HEK293 (cell line): ENCODE measurements at regions not wholly inside any gene's neighbourhood (a gene's known extent, or its start where the extent isn't known, plus 50 kb on each side); places are given as distances from the start of the nearest gene placed in this dataset.

Experiments used
- CTCF ChIA-PET: fragments of 350-600 bp; formaldehyde crosslinking; extraction: SDS; loops from one replicate; lab custom pipeline; 2021; ENCODE audit warnings: antibody characterized with exemption; lab: Yijun Ruan, JAX
- POLR2A ChIA-PET: fragments of 300-600 bp; formaldehyde crosslinking; extraction: SDS; loops from one replicate; lab custom pipeline; 2020; ENCODE audit warnings: antibody characterized with exemption, inconsistent platforms; lab: Yijun Ruan, JAX
- H3K27ac ChIP-seq: fragments of 200-500 bp; sonication (Bioruptor generic); 2 replicates; pipeline ENCODE4 v1.5.1; 2014; ENCODE audit warnings: low read depth, low read length, control low read depth, inconsistent platforms; ENCODE audit errors: extremely low read depth
- H3K36me3 ChIP-seq, 2 experiments: fragments of 200-500 bp in 1 of 2; sonication (Bioruptor generic) in 1 of 2; 1 replicate in 1 of 2; 2 replicates in 1 of 2; pipeline ENCODE4 v1.5.1; 2014 to 2017; ENCODE audit warnings: inconsistent platforms in 2 of 2, low read length in 2 of 2; ENCODE audit not compliant: control insufficient read depth in 2 of 2, insufficient read depth in 1 of 2
- H3K4me1 ChIP-seq: fragments of 200-500 bp; sonication (Bioruptor generic); 2 replicates; pipeline ENCODE4 v1.5.1; 2014; ENCODE audit warnings: mild to moderate bottlenecking, low read length, inconsistent platforms; ENCODE audit not compliant: control insufficient read depth, insufficient read depth
- H3K4me3 ChIP-seq: 2 replicates; pipeline ENCODE4 v1.5.1; 2011; ENCODE audit warnings: low read depth, mild to moderate bottlenecking, control low read depth, low read length, moderate library complexity
- H3K9me3 ChIP-seq: fragments of 200-500 bp; sonication (Bioruptor generic); 2 replicates; pipeline ENCODE4 v1.5.1; 2014; ENCODE audit warnings: low read depth, low read length, inconsistent platforms; ENCODE audit not compliant: control insufficient read depth, insufficient read depth
- BCL6B ChIP-seq: fragments of 450-650 bp; formaldehyde crosslinking; IDR thresholded peaks from 2 replicates; pipeline ENCODE4 v1.5.1; 2017; ENCODE audit warnings: missing biosample characterization, missing genetic modification characterization
- GFI1B ChIP-seq: fragments of 450-650 bp; formaldehyde crosslinking; IDR thresholded peaks from 2 replicates; pipeline ENCODE4 v1.5.1; 2016; ENCODE audit warnings: missing biosample characterization, missing genetic modification characterization
- GLI4 ChIP-seq: fragments of 450-650 bp; formaldehyde crosslinking; IDR thresholded peaks from 2 replicates; pipeline ENCODE4 v1.5.1; 2016; ENCODE audit warnings: missing biosample characterization, missing genetic modification characterization
- REPIN1 ChIP-seq: fragments of 450-650 bp; formaldehyde crosslinking; IDR thresholded peaks from 2 replicates; pipeline ENCODE4 v1.5.1; 2017; ENCODE audit warnings: missing biosample characterization, missing genetic modification characterization, low read depth
- SCRT2 ChIP-seq: fragments of 450-650 bp; formaldehyde crosslinking; IDR thresholded peaks from 2 replicates; pipeline ENCODE4 v1.5.1; 2016; ENCODE audit warnings: missing biosample characterization, missing genetic modification characterization
- SETDB1 ChIP-seq: IDR thresholded peaks from one replicate; pipeline ENCODE4 v1.6.1; 2017; ENCODE audit warnings: mild to moderate bottlenecking, low read length, moderate library complexity, mixed read lengths; ENCODE audit not compliant: insufficient read length
- SP7 ChIP-seq: fragments of 450-650 bp; formaldehyde crosslinking; IDR thresholded peaks from 2 replicates; pipeline ENCODE4 v1.5.1; 2016; ENCODE audit warnings: missing biosample characterization, missing genetic modification characterization
- ZBTB44 ChIP-seq: fragments of 450-650 bp; IDR thresholded peaks from 2 replicates; pipeline ENCODE4 v1.5.1; 2018; ENCODE audit warnings: missing biosample characterization, mild to moderate bottlenecking, missing genetic modification characterization
- ZBTB8A ChIP-seq: fragments of 450-650 bp; formaldehyde crosslinking; IDR thresholded peaks from 2 replicates; pipeline ENCODE4 v1.5.1; 2016; ENCODE audit warnings: missing biosample characterization, missing genetic modification characterization
- ZNF114 ChIP-seq: fragments of 450-650 bp; formaldehyde crosslinking; IDR thresholded peaks from 2 replicates; pipeline ENCODE4 v1.5.0; 2017; ENCODE audit warnings: missing biosample characterization, missing genetic modification characterization
- ZNF132 ChIP-seq: fragments of 450-650 bp; formaldehyde crosslinking; IDR thresholded peaks from 2 replicates; pipeline ENCODE4 v1.5.1; 2017; ENCODE audit warnings: missing biosample characterization, missing genetic modification characterization, borderline replicate concordance
- ZNF148 ChIP-seq: fragments of 450-650 bp; formaldehyde crosslinking; IDR thresholded peaks from 2 replicates; pipeline ENCODE4 v1.5.0; 2017; ENCODE audit warnings: missing biosample characterization, missing genetic modification characterization, borderline replicate concordance
- ZNF169 ChIP-seq: fragments of 450-650 bp; formaldehyde crosslinking; IDR thresholded peaks from 2 replicates; pipeline ENCODE4 v1.5.1; 2016; ENCODE audit warnings: missing biosample characterization, missing genetic modification characterization
- ZNF24 ChIP-seq: fragments of 450-650 bp; formaldehyde crosslinking; IDR thresholded peaks from 2 replicates; pipeline ENCODE4 v1.5.1; 2016; ENCODE audit warnings: missing biosample characterization, missing genetic modification characterization
- ZNF266 ChIP-seq: fragments of 450-650 bp; formaldehyde crosslinking; IDR thresholded peaks from 2 replicates; pipeline ENCODE4 v1.5.1; 2016; ENCODE audit warnings: missing biosample characterization, missing genetic modification characterization, low read depth
- ZNF274 ChIP-seq, 2 experiments: fragments of 200-500 bp in 1 of 2; fragments of 450-650 bp in 1 of 2; sonication (Bioruptor generic) in 1 of 2; formaldehyde crosslinking in 1 of 2; IDR thresholded peaks; 2 replicates each; pipeline versions ENCODE4 v1.5.1 to v1.6.1; 2014 to 2016; ENCODE audit warnings: borderline replicate concordance in 1 of 2, inconsistent platforms in 1 of 2, low read length in 1 of 2, missing biosample characterization in 1 of 2, missing genetic modification characterization in 1 of 2
- ZNF423 ChIP-seq: fragments of 450-650 bp; formaldehyde crosslinking; IDR thresholded peaks from 2 replicates; pipeline ENCODE4 v1.5.1; 2016; ENCODE audit warnings: missing biosample characterization, missing genetic modification characterization
- ZNF530 ChIP-seq: fragments of 450-650 bp; formaldehyde crosslinking; IDR thresholded peaks from 2 replicates; pipeline ENCODE4 v1.5.1; 2016; ENCODE audit warnings: low read depth, missing biosample characterization, missing genetic modification characterization
- ZNF548 ChIP-seq: fragments of 450-650 bp; formaldehyde crosslinking; IDR thresholded peaks from 2 replicates; pipeline ENCODE4 v1.5.1; 2016; ENCODE audit warnings: missing biosample characterization, missing genetic modification characterization
- ZNF585B ChIP-seq: fragments of 450-650 bp; formaldehyde crosslinking; IDR thresholded peaks from 2 replicates; pipeline ENCODE4 v1.5.1; 2016; ENCODE audit warnings: missing biosample characterization, missing genetic modification characterization
- ZNF623 ChIP-seq: fragments of 450-650 bp; formaldehyde crosslinking; IDR thresholded peaks from 2 replicates; pipeline ENCODE4 v1.5.1; 2016; ENCODE audit warnings: missing biosample characterization, missing genetic modification characterization
- ZNF677 ChIP-seq: fragments of 450-650 bp; IDR thresholded peaks from 2 replicates; pipeline ENCODE4 v1.5.0; 2018; ENCODE audit warnings: missing biosample characterization, mild to moderate bottlenecking, missing genetic modification characterization, moderate library complexity
- ZNF791 ChIP-seq: fragments of 450-650 bp; formaldehyde crosslinking; IDR thresholded peaks from 2 replicates; pipeline ENCODE4 v1.5.1; 2016; ENCODE audit warnings: missing biosample characterization, missing genetic modification characterization
- ZNF830 ChIP-seq: fragments of 450-650 bp; IDR thresholded peaks from 2 replicates; pipeline ENCODE4 v1.5.0; 2018; ENCODE audit warnings: missing biosample characterization, missing genetic modification characterization, low read depth, mild to moderate bottlenecking, moderate library complexity
- ZNF843 ChIP-seq: fragments of 450-650 bp; formaldehyde crosslinking; IDR thresholded peaks from 2 replicates; pipeline ENCODE4 v1.5.1; 2016; ENCODE audit warnings: missing biosample characterization, missing genetic modification characterization
- ZSCAN18 ChIP-seq: fragments of 450-650 bp; formaldehyde crosslinking; IDR thresholded peaks from 2 replicates; pipeline ENCODE4 v1.5.1; 2016; ENCODE audit warnings: missing biosample characterization, missing genetic modification characterization
- ZSCAN30 ChIP-seq: fragments of 450-650 bp; IDR thresholded peaks from 2 replicates; pipeline ENCODE4 v1.5.1; 2018; ENCODE audit warnings: missing biosample characterization, mild to moderate bottlenecking, missing genetic modification characterization, moderate library complexity
- ZXDB ChIP-seq: fragments of 450-650 bp; formaldehyde crosslinking; IDR thresholded peaks from 2 replicates; pipeline ENCODE4 v1.5.1; 2016; ENCODE audit warnings: missing biosample characterization, missing genetic modification characterization

GRCh38 chr1:5340560-5341130 lies 651.6 kb downstream of the NPHP4 start (continued):
- no peak for TF ChIP-seq ZNF148 (tag by site-specific recombination)
- no peak for TF ChIP-seq ZNF24 (tag by site-specific recombination)
- no peak for TF ChIP-seq ZXDB
- no peak for TF ChIP-seq ZNF623 (tag by site-specific recombination)
- no peak for TF ChIP-seq ZNF530 (tag by site-specific recombination)
- no peak for TF ChIP-seq ZSCAN30
- no peak for TF ChIP-seq ZNF114 (tag by site-specific recombination)
- no peak for TF ChIP-seq ZNF548 (tag by site-specific recombination)
- TF ChIP-seq, all 188 proteins: peak for 0

GRCh38 chr1:5338466-5338865 lies 653.8 kb downstream of the NPHP4 start:
- TF ChIP-seq ZNF830 (tag by site-specific recombination) (no peak), GFI1B (tag by site-specific recombination) (no peak), SCRT2 (no peak), ZNF791 (tag by site-specific recombination) (no peak), SETDB1 (no peak), ZNF585B (tag by site-specific recombination) (no peak), ZNF132 (no peak), ZSCAN18 (tag by site-specific recombination) (no peak), ZNF677 (tag by site-specific recombination) (no peak), ZBTB8A (no peak), ZNF843 (tag by site-specific recombination) (no peak), ZBTB44 (no peak)
- CTCF ChIA-PET, result no interaction called here
- Histone ChIP-seq H3K36me3 (no peaks in the 10 kb centered on the region), H3K4me3 (no peak overlapping the region), H3K4me1 (no peaks in the 10 kb centered on the region), H3K9me3 (no peaks in the 10 kb centered on the region), H3K27ac (no peak overlapping the region)
- POLR2A ChIA-PET, result no interaction called here

- Histone ChIP-seq H3K27ac (no peak overlapping the region), H3K36me3 (no peaks in the 10 kb centered on the region), H3K4me3 (no peak overlapping the region), H3K4me1 (no peaks in the 10 kb centered on the region), H3K9me3 (no peaks in the 10 kb centered on the region)
- ChIA-PET CTCF (no interaction called here), POLR2A (no interaction called here)
- TF ChIP-seq ZNF274 (IDR thresholded peaks at IDR 0.05; ENCODE audit: low read length) (no peak), ZNF274 (tag by site-specific recombination; IDR thresholded peaks at IDR 0.05; ENCODE audit: borderline replicate concordance) (no peak), ZNF169 (tag by site-specific recombination) (no peak), ZNF266 (tag by site-specific recombination) (no peak), SP7 (tag by site-specific recombination) (no peak), REPIN1 (tag by site-specific recombination) (no peak), GLI4 (tag by site-specific recombination) (no peak), BCL6B (tag by site-specific recombination) (no peak), ZNF423 (tag by site-specific recombination) (no peak)
Measured at GRCh38 chr1:5333291-5333690, 658.9 kb downstream of the NPHP4 start.
